ENCODE measurements at regions not wholly inside any gene's neighbourhood (a gene's known extent, or its start where the extent isn't known, plus 50 kb on each side); places are given as distances from the start of the nearest gene placed in this dataset.

GRCh38 chr6:11349880-11350279 is 117.4 kb upstream of the NEDD9 start:
- no peak for TF ChIP-seq GFI1 (CRISPR knock-in tag; IDR thresholded peaks at IDR 0.05; ENCODE audit: borderline replicate concordance)
- no peak for TF ChIP-seq REST (IDR thresholded peaks at IDR 0.05; ENCODE audit: borderline replicate concordance in 1 of 2, low read depth in 1 of 2, low read length in 2 of 2)
- no peak for TF ChIP-seq NR1H2 (CRISPR knock-in tag; IDR thresholded peaks at IDR 0.05; ENCODE audit: borderline replicate concordance, low read depth)
- no peak for TF ChIP-seq CTCF (CRISPR knock-in tag; IDR thresholded peaks at IDR 0.05)
- no peak for TF ChIP-seq PRDM15 (CRISPR knock-in tag; IDR thresholded peaks at IDR 0.05)
- TF ChIP-seq ELF4 (CRISPR knock-in tag; IDR thresholded peaks at IDR 0.05; ENCODE audit: borderline replicate concordance): no peak
- TF ChIP-seq, protein P1, sequence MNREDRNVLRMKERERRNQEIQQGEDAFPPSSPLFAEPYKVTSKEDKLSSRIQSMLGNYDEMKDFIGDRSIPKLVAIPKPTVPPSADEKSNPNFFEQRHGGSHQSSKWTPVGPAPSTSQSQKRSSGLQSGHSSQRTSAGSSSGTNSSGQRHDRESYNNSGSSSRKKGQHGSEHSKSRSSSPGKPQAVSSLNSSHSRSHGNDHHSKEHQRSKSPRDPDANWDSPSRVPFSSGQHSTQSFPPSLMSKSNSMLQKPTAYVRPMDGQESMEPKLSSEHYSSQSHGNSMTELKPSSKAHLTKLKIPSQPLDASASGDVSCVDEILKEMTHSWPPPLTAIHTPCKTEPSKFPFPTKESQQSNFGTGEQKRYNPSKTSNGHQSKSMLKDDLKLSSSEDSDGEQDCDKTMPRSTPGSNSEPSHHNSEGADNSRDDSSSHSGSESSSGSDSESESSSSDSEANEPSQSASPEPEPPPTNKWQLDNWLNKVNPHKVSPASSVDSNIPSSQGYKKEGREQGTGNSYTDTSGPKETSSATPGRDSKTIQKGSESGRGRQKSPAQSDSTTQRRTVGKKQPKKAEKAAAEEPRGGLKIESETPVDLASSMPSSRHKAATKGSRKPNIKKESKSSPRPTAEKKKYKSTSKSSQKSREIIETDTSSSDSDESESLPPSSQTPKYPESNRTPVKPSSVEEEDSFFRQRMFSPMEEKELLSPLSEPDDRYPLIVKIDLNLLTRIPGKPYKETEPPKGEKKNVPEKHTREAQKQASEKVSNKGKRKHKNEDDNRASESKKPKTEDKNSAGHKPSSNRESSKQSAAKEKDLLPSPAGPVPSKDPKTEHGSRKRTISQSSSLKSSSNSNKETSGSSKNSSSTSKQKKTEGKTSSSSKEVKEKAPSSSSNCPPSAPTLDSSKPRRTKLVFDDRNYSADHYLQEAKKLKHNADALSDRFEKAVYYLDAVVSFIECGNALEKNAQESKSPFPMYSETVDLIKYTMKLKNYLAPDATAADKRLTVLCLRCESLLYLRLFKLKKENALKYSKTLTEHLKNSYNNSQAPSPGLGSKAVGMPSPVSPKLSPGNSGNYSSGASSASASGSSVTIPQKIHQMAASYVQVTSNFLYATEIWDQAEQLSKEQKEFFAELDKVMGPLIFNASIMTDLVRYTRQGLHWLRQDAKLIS (CRISPR knock-in tag; IDR thresholded peaks at IDR 0.05): no peak
- no peak for TF ChIP-seq POLR2AphosphoS5 (IDR thresholded peaks at IDR 0.05; ENCODE audit: low read depth, low read length)
- TF ChIP-seq RAD21 (CRISPR knock-in tag; IDR thresholded peaks at IDR 0.05): no peak
- TF ChIP-seq KAT2B (IDR thresholded peaks at IDR 0.05; ENCODE audit: borderline replicate concordance, low read depth, low read length): no peak
- TF ChIP-seq, protein P2, sequence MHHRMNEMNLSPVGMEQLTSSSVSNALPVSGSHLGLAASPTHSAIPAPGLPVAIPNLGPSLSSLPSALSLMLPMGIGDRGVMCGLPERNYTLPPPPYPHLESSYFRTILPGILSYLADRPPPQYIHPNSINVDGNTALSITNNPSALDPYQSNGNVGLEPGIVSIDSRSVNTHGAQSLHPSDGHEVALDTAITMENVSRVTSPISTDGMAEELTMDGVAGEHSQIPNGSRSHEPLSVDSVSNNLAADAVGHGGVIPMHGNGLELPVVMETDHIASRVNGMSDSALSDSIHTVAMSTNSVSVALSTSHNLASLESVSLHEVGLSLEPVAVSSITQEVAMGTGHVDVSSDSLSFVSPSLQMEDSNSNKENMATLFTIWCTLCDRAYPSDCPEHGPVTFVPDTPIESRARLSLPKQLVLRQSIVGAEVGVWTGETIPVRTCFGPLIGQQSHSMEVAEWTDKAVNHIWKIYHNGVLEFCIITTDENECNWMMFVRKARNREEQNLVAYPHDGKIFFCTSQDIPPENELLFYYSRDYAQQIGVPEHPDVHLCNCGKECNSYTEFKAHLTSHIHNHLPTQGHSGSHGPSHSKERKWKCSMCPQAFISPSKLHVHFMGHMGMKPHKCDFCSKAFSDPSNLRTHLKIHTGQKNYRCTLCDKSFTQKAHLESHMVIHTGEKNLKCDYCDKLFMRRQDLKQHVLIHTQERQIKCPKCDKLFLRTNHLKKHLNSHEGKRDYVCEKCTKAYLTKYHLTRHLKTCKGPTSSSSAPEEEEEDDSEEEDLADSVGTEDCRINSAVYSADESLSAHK (CRISPR knock-in tag; IDR thresholded peaks at IDR 0.05; ENCODE audit: borderline replicate concordance): no peak
- TF ChIP-seq JUNB (CRISPR knock-in tag; IDR thresholded peaks at IDR 0.05; ENCODE audit: borderline replicate concordance): no peak
- TF ChIP-seq ZFX (CRISPR knock-in tag; IDR thresholded peaks at IDR 0.05; ENCODE audit: low read depth): no peak

Measured in HepG2 (cell line).